HuH-7 (cell line): ENCODE measurements at regions not wholly inside any gene's neighbourhood (a gene's known extent, or its start where the extent isn't known, plus 50 kb on each side); places are given as distances from the start of the nearest gene placed in this dataset.
"Not testable (repeated sequence)": the region's sequence is repeated elsewhere in the genome, so short reads cannot be mapped to it uniquely, and the experiment has no call there.

Experiments
- DNase-seq: peaks from one replicate; pipeline ENCODE4 v3.0.0; 2011; ENCODE audit warnings: low spot score

DNA sequence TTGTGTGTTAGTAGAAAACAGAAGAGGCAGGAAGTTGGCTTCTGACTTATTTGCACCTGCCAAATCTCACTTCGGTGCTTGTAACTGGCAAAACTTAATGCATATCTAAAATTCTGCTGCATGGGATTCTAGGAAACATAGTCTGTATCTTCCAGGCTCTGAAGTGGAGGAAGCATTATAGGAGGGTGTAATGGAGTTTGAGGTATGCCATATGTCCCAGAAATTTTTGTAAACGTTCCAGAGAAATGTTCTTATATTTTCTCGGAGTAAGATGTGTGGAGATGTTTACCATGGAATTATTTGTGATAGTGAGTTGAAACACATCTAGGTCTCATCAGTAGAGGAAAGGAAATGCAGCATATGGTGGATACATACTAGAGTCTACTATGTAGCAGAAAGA lies 1329.0 kb upstream of the NUDT12 start:
- DNase-seq, result no peak

DNA sequence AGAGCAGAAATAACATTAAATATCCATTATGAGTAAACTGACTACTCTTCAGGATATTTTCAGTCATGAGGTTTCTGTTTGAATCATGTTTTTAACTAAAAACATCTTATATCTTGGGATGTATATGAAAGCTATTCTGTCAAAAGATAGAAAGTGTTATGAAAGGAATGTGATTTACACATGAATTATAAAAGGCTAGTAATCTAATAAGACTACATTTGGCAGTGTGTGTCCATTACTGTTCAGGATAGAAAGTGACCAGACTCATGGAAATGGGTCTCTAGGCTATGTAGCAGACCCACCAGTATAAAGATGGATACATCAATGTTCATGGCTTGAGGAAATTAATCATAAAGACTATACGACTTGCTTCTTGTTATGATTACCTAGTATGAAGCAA lies 1328.2 kb upstream of the NUDT12 start:
- DNase-seq, result no peak

DNA sequence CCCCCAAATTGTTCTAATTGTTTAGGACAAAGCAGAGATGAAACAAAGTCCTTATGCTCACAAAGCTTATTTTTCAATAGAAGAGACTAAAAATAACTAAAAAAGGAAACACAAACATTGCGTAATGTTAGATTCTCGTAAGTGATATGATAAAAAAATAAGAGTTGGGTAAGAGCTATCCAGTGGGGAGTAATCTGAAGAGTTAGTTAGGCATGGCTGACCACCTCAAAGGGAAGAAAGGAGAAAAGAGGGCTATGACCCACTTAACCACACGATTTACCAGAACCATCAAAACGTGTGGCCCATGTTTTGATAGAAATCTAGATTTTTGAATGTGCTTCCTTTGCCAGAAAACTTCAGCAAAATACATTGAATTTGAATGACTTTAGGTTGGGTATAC lies 1296.8 kb upstream of the NUDT12 start:
- no peak for DNase-seq

DNA sequence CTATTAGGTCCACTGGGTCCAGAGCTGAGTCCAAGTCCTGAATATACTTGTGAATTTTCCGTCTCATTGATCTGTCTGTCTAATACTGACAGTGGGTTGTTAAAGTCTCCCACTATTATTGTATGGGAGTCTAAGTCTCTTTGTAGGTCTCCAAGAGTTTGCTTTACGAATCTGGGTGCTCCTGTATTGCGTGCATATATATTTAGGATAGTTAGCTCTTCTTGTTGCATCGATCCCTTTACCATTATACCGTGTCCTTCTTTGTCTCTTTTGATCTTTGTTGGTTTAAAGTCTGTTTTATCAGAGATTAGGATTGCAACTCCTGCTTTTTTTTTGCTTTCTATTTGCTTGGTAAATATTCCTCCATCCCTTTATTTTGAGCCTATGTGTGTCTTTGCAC lies 1289.5 kb upstream of the NUDT12 start:
- DNase-seq, result not testable (repeated sequence)

DNA sequence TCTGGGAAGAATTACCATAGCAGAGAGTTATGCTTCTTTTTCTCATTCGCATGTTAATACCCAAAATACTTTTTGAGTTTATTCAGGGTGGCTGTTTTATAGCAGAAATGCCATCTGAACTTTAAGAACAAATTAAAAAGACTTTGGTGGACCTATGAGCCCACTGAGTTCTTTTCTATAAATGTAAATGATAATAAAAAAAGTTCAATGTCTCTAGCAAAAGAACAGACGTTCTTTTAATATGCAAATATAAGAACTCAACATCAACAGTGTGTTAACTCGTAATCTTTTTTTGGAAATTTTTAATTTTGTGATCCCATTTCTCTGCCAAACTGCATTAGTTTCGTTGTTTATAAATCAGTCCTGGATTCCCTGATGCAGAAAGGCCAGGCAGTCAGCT lies 1283.0 kb upstream of the NUDT12 start:
- DNase-seq, result no peak

DNA sequence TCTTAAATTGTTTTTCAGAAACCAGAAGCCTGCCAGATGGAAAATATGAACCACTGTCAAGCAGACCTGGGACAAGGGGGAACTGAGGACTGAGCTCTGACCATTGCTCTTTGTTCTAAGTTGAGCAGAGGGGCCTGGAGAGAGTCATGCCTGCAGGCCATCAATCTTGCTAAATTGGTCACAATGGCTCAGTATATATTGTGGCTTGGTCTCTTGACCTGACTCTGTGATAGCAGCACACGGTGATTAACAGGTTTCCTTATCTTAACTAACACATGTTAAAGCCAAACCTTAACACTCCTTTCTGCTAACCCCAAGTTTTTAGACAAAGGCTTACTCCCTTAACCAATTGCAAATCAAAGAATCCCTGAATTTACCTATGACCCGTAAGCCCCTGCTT lies 1281.2 kb upstream of the NUDT12 start:
- DNase-seq, result no peak

DNA sequence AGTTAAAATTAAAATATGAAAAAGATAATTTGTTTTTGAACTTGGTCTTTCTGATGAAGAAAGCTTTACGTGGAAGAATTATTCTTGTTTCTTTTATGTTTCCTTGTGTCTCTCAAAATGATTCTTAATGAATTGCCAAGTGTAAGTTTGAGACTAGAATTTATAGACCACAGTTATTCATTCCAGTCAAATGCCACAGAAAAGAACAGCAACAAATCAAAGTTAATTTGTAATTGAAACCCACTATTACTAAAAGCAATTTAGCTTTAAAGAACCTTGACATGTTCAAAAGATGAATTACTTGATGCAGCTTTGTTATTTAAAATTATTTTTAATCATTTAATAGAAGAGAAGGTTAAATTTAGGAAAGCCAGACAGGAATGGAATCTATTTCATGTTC lies 1277.7 kb upstream of the NUDT12 start:
- no peak for DNase-seq

DNA sequence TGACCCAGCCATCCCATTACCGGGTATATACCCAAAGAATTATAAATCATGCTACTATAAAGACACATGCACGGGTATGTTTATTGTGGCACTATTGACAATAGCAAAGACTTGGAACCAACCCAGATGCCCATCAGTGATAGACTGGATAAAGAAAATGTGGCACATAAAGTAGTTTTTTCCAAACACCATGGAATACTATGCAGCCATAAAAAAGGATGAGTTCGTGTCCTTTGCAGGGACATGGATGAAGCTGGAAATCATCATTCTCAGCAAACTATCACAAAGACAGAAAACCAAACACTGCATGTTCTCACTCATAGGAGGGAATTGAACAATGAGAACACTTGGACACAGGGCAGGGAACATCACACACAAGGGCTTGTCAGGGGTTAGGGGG lies 1268.9 kb upstream of the NUDT12 start:
- not testable (repeated sequence) for DNase-seq

DNA sequence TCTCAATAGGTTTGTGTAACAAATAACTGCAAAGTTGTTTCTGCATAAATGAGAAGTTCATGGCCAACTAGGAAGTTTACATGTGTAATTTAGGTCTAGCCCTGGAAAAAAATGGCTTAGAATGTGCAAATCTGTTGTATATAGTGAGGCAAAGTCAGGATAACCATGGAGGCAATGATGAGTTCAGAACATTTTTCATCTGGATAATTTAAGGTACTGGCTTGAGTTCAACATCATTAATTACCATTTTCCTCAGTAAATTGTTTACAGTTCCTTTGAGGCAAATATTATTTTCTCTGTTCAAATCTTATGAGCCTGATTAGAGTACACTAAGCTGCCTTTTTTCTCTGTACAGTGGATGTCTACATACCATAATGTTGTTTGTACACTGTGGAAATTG lies 1259.0 kb upstream of the NUDT12 start:
- DNase-seq, result no peak

DNA sequence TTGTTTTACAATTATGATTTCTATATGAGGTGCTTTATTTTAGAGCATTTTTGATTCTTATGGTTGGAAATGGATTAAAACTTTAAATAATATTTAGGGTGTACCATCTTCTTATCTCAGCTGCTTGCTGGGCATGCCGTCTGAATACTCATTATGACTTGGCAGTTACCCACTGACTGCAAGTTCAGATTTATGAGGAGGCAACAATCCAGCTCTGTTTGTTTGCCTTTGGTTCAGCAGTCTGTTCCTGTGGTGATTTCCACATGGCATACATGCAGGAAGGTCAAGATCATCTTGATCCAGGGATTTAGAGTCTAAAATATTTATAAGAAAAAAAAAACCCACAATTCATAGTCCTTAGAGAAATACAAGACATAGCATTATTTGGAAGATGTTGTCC lies 1254.5 kb upstream of the NUDT12 start:
- no peak for DNase-seq

DNA sequence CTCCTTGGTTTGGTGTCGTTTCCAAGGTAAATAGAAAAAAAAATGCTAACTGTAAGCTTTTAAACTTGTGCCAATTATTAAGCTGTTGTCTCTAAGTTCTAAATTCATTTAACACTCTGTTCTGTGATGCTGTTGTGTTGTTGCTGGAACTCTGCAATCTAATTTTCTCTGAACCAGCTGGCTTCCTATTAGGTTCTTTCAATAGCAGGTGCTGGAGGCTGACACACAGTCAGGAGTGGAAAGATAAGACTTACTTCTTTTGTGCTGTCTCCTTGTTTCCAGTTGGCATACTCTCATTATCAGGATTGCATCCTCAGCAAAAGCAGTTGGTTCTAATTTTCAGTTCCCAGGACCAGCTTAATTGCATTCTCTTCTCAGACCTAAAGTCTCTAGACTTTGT lies 1252.6 kb upstream of the NUDT12 start:
- DNase-seq, result no peak

DNA sequence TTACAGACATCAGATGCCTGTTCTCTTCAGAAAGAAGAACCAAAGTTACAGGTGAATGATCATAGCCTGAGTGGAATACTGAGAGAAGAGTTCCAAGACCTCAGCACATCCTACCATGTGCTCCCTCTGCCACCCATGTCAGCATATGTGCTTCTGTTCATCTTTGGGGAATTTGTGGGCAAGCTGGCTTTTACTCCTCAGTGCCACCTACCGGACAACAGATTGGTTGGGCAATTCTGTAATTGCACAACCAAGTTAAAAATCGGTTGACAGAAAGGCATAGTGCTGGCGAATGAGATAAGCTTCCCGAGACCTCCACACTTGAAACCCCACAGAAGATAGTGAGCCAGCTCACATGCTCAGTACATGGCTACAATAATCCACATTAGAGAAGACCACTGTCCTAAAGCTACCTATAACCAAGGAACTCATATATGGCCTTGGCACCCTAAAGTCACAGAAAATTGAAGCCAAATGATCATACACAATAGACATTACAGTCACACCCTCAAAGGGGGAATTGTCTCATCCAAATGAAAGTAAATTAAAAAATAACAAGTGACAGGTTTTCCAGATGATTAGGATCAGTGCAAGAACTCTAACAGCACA lies 1238.0 kb upstream of the NUDT12 start:
- DNase-seq, result no peak

DNA sequence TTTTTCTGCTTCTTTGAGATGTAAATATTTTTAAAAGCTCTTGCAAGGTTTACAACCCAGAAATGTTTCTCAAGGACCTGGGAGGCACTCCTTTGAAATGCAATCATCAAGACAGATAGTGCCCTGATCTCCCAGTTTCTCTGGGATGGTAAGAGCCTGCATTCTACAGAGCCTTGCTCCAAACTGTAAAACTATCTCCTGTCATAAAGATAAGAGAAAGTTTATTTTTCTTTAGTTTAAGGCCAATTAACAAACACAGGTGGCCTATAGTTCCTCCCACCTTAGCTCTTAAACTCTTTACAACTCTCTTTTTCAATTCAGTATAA lies 1231.1 kb upstream of the NUDT12 start:
- no peak for DNase-seq

DNA sequence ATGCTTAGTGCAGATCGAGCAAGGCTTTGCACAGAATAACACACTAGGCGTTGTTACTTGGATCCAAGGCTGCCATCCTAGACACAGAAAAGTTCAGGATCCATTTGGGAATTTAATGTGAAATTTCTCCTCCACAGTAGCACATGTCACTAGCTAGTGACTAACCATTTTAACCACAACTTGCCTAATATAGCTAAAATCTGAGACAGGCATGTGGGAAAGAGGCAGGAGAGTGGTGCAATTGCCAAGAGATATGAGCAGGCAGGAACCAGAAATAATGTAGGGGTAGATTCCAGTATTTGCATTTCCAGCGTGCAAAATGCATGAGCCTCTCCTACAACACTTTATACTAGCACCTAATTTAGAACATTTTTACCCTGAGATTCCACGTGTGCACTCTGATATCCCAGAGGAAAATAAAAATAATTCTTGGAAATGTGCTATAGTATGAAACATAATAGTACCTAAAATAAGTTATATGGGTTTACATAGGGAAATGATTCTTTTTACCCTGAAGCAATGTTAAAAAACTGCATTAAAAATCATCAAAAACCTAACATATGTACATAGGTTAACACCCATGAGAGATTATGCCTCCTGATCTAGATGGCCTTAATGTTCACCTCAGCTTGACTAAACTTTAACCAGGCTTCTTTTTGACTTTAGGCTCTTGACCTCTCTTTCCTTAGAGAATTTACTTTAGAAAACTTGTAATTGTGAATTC lies 1230.6 kb upstream of the NUDT12 start:
- DNase-seq, result no peak

DNA sequence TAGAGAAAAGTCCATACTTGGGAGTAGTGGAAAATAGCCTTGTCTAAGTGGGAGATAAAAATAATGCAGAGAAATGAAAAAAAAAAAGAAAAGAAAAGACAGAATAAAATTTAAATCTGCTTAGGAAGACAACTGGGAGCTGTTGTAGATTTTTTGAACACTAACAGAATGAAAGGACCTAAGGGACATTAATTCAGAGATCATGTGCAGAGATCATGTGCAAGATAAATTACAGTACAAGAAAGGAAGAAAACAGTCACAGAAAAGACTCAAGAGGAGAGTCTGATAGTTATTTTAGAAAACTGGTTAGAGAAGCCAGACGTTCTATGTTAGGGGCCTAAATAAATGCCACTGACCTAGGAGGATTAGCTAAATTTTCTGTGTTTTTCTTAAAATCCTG lies 1226.8 kb upstream of the NUDT12 start:
- no peak for DNase-seq

DNA sequence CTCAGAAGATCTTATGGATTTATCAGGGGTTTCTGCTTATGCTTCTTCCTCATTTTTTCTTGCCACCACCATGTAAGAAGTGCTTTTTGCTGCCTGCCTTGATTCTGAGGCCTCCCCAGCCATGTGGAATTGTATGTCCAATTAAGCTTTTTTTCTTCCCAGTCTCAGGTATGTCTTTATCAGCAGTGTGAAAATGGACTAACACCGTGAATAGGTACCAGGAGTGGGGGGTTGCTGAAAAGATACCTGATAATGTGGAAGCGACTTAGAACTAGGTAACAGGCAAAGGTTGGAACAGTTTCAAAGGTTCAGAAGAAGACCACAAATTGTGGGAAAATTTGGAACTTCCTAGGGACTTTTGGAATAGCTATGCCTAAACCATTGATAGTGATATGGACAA lies 1222.5 kb upstream of the NUDT12 start:
- no peak for DNase-seq

DNA sequence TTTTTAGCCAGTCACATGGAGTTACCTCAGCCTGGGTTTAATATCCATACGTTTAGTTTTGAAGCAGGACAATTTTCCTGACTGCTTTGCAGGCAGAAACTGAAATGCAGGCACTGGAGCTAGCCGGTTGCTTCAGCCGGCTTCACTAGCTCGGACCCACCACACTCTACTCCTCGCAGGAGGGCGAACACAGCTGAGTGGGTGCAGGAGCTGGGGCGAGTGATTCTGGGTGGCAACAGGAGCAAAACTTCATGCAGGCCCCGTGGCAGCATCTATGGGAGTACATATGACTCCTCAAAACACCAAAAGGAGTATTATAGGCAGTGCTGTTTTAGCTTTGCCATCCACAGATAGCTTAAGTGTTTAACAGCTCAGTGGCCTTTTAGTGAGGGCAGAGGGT lies 1211.8 kb upstream of the NUDT12 start:
- no peak for DNase-seq

DNA sequence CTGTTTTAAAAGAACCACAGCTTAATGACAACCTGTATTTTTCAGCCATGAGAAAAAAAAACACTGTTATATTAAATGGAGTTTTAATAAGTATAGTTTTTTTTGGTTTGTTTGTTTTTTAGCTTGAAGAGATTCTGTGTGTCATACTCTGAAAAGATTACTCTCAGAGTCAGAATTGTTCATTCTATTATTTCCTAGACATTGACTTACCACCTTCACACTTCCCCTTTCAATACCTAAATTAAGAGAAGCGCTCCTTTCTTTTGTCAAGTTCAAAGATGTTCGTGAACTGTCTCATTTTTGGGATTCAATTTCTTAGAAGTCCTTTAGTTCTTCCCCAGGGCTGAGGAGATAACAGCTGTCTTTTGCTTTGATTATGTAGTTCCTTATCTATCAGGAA lies 1201.6 kb upstream of the NUDT12 start:
- no peak for DNase-seq

DNA sequence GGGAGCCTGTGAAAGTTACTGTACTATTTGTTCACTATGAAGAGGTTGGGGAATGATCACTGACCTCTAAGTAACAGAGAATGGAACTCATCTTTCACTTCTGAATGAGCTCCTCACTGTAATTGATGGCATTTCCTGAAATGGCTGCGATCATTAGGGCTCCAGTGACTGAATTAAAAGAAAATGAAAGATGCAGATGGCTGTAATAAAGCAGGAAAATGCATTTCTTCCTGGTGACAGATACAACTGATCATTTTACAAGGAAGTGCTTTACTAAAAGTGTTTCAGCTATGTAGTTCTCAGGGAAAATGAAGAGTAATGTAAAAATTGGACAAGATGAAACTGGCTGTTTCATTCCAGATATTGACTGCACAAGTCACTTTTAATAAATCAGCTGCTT lies 1200.6 kb upstream of the NUDT12 start:
- DNase-seq, result no peak

DNA sequence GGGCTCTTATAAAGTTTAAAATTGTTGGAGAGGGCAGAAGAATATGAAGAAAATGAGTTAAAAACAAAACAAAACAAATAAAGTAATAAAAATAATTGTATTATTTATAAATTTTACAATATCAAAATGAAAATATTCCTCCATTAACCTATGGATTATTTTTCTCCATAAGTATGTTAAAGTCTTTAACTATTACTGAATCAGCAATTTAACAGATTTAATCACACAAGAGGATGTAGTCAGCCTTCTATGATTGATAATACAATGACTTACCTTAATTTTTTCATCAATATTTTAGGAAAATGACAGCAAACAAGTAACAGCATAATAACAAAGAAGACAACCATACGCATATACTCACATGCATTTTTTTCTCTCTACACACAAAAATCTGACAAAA lies 1195.3 kb upstream of the NUDT12 start:
- DNase-seq, result no peak

DNA sequence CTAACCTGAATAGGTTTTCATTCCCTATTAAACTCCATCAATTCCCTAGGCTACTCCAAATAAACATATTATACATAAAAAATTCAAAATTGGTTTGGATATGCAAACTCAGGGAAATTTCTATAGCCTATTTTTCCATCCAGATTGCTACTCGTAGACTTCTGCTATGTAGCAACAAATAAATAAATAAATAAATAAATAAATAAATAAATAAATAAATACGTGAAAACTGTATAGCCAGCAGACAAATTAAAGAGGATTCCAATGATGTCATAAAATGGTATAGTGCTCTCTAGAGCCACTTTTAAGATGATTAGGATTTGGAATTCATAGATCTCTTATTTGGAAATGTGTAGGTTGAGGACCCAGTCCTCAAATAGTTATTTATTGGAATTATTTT lies 1193.2 kb upstream of the NUDT12 start:
- no peak for DNase-seq

DNA sequence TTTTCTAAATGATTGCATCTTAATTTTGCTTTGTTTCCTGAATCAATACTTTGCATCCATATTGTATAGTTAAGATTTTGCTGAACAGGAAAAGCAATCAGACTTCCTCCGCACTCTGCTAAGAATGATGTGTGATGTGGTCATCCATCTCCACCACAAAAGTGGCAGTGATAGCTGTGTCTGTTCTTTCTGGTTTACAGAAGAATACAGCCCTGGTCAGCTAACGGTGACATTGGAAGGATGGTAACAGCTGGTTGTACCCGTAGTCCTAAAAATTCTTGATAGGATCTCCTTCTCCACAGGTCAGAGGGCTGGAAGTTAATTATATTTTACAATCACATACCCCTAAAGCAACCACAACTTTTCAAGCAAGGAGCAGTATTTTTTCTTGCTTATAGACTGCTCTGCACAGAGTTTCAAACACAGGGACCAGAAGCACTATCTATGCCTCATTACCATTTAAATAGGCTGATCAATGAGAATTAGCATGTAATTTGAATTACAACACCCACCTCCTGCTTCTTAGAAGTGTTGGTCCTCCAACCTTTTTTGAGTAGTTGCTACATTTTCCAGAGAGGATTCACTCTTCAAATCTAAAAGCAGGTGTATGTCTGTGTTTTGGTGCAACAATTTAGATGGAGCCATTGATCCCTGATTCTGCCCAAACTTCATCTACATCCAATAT lies 1191.9 kb upstream of the NUDT12 start:
- no peak for DNase-seq

DNA sequence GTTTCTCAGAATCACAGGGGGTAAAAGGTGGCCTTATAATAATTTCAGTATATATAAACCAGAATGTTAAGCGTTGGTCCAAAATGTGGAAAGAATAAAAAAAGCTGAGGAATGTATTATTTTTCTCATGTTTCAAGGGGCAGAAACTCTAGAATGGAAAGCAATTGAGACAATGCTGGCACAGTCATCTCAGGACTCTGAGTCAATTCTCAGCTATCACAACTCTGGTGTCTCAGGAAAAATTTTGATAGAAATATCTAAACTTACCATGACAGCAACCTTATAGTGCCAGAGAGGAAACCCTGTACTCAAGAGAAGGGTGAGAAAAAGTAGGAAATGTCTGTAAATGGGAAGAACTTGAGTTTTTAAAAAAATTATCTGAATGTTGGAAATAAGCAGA lies 1189.4 kb upstream of the NUDT12 start:
- DNase-seq, result no peak

DNA sequence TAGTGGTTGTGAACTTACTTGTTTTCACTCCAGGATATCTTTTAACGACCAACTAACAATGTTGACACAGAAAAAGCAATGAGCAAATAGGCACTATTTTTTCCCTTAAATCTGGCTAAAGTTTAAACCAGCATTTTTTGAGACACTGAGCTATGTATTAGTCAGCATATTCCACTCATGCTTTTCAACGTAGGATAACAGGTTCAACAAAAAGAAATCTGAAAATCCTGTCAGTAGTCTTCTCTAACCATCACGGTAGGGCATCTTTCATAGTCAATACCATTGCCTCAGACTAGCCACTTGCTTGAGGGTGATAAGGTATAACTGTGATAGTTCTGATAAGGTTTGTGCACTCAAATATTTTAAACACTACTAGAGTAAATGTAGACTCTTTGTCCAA lies 1177.3 kb upstream of the NUDT12 start:
- peak; percentile 0 for DNase-seq
